ENCODE measurements at regions not wholly inside any gene's neighbourhood (a gene's known extent, or its start where the extent isn't known, plus 50 kb on each side); places are given as distances from the start of the nearest gene placed in this dataset.

DNA sequence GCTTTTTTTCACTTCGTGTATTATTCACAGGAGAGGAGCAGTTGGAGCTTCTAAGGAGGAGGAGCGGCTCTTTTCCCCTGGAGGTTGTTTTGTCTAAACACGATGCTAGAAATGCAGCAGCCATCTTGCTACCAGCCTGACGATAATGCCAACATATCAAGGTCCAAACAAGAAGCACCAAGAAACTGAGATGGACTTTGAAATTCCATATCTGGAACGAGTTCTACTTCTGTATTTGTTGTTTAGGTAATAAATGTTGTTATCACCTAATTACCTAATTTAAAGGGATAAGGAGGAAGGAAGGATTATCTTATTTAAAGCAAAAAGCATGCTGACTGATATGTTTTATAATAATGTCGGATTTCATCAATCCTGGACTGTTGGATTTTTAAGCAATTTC lies 174.4 kb upstream of the TMPO start (continued):
- TF ChIP-seq, protein P1, sequence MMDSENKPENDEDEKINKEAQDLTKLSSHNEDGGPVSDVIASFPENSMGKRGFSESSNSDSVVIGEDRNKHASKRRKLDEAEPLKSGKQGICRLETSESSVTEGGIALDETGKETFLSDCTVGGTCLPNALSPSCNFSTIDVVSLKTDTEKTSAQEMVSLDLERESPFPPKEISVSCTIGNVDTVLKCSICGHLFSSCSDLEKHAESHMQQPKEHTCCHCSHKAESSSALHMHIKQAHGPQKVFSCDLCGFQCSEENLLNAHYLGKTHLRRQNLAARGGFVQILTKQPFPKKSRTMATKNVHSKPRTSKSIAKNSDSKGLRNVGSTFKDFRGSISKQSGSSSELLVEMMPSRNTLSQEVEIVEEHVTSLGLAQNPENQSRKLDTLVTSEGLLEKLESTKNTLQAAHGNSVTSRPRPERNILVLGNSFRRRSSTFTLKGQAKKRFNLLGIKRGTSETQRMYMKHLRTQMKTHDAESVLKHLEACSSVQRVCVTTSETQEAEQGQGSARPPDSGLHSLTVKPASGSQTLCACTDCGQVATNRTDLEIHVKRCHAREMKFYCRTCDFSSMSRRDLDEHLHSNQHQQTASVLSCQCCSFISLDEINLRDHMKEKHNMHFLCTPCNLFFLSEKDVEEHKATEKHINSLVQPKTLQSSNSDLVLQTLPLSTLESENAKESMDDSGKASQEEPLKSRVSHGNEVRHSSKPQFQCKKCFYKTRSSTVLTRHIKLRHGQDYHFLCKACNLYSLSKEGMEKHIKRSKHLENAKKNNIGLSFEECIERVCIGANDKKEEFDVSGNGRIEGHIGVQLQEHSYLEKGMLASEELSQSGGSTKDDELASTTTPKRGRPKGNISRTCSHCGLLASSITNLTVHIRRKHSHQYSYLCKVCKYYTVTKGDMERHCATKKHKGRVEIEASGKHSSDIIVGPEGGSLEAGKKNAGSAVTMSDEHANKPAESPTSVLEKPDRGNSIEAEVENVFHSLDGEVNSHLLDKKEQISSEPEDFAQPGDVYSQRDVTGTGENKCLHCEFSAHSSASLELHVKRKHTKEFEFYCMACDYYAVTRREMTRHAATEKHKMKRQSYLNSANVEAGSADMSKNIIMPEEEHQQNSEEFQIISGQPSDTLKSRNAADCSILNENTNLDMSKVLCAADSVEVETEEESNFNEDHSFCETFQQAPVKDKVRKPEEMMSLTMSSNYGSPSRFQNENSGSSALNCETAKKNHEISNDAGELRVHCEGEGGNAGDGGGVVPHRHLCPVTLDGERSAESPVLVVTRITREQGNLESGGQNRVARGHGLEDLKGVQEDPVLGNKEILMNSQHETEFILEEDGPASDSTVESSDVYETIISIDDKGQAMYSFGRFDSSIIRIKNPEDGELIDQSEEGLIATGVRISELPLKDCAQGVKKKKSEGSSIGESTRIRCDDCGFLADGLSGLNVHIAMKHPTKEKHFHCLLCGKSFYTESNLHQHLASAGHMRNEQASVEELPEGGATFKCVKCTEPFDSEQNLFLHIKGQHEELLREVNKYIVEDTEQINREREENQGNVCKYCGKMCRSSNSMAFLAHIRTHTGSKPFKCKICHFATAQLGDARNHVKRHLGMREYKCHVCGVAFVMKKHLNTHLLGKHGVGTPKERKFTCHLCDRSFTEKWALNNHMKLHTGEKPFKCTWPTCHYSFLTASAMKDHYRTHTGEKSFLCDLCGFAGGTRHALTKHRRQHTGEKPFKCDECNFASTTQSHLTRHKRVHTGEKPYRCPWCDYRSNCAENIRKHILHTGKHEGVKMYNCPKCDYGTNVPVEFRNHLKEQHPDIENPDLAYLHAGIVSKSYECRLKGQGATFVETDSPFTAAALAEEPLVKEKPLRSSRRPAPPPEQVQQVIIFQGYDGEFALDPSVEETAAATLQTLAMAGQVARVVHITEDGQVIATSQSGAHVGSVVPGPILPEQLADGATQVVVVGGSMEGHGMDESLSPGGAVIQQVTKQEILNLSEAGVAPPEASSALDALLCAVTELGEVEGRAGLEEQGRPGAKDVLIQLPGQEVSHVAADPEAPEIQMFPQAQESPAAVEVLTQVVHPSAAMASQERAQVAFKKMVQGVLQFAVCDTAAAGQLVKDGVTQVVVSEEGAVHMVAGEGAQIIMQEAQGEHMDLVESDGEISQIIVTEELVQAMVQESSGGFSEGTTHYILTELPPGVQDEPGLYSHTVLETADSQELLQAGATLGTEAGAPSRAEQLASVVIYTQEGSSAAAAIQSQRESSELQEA (IDR thresholded peaks at IDR 0.05; ENCODE audit: low read depth): no peak
- no peak for TF ChIP-seq KLF13 (tag; IDR thresholded peaks at IDR 0.05; ENCODE audit: borderline replicate concordance, low read depth)
- TF ChIP-seq, protein P2, sequence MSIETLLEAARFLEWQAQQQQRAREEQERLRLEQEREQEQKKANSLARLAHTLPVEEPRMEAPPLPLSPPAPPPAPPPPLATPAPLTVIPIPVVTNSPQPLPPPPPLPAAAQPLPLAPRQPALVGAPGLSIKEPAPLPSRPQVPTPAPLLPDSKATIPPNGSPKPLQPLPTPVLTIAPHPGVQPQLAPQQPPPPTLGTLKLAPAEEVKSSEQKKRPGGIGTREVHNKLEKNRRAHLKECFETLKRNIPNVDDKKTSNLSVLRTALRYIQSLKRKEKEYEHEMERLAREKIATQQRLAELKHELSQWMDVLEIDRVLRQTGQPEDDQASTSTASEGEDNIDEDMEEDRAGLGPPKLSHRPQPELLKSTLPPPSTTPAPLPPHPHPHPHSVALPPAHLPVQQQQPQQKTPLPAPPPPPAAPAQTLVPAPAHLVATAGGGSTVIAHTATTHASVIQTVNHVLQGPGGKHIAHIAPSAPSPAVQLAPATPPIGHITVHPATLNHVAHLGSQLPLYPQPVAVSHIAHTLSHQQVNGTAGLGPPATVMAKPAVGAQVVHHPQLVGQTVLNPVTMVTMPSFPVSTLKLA (conservative IDR thresholded peaks at IDR 0.05): no peak
- no peak for TF ChIP-seq CHD4 (IDR thresholded peaks at IDR 0.05; ENCODE audit: insufficient read depth, insufficient replicate concordance, low read depth, low read length, poor library complexity, severe bottlenecking)

Measured in K562 (cell line).